Mononuclear cell (primary cell): ENCODE measurements at regions not wholly inside any gene's neighbourhood (a gene's known extent, or its start where the extent isn't known, plus 50 kb on each side); places are given as distances from the start of the nearest gene placed in this dataset.

Experiments
- H3K27me3 ChIP-seq: 2 replicates; pipeline ENCODE4 v1.6.0; 2011; ENCODE audit warnings: low read length, control low read depth; ENCODE audit not compliant: insufficient read depth
- H3K4me1 ChIP-seq: 2 replicates; pipeline ENCODE4 v1.5.1; 2011; ENCODE audit warnings: mild to moderate bottlenecking, low read length, control low read depth; ENCODE audit not compliant: insufficient read depth
- H3K4me3 ChIP-seq: 2 replicates; pipeline ENCODE4 v1.5.1; 2011; ENCODE audit warnings: mild to moderate bottlenecking, low read length, moderate library complexity
- H3K9me3 ChIP-seq: 2 replicates; pipeline ENCODE4 v1.5.1; 2011; ENCODE audit warnings: low read depth, mild to moderate bottlenecking, control low read depth, low read length

GRCh38 chr5:93082981-93083380, 498.0 kb downstream of the NR2F1-AS1 start:
- Histone ChIP-seq H3K4me3 (no peak overlapping the region), H3K9me3 (no peaks in the 10 kb centered on the region), H3K27me3 (no peaks in the 10 kb centered on the region), H3K4me1 (no peaks in the 10 kb centered on the region)

GRCh38 chr5:93079046-93079445, 502.0 kb downstream of the NR2F1-AS1 start:
- Histone ChIP-seq H3K4me3 (no peak overlapping the region), H3K4me1 (no peaks in the 10 kb centered on the region), H3K27me3 (no peaks in the 10 kb centered on the region), H3K9me3 (no peaks in the 10 kb centered on the region)

DNA sequence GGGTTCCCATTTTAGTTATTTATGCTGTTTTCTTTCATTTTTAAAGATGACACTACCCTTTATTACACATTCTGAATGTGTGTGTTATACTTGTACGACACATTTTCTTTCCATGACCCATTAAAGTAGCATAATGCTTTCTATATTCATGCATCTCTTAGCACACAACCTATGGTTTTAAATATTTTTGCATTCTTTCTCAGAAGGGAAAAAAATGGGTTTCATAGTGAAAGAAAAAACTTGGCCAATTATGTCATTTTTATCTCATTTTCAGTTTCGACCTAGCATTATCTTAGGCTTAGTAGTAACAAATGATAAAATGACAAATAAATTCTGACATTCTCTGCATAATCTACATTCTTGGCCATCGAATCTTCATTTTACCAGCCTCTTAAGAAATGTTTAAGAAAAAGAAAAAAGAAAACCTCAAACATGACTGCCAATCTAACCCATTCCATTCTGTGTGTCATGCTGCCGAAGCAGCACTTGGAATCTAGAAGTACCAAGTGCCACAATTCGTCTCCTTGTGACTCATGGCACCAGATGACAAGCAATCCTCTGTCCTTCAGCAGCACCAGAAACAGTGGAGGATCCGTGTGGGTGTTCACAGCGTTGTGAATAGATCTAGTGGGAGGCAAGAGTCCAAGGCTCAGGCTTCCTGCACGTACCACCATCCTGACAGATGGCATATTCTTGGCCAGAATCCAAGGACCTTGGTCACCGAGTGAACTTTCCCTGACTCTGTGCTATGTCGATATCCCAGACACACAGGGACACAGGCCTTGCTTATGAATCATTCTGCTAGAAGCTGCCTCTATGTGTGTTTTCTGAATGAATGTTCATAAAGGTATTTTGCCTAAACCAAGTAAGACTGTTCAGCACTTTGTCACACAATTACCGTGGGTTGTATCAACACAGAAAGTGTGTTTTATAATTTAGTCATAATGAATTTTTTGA, 502.7 kb downstream of the NR2F1-AS1 start:
- Histone ChIP-seq H3K4me1 (no peaks in the 10 kb centered on the region), H3K27me3 (no peaks in the 10 kb centered on the region), H3K4me3 (no peak overlapping the region), H3K9me3 (no peaks in the 10 kb centered on the region)

- H3K9me3 ChIP-seq: no peaks in the 10 kb centered on the region
- no peaks in the 10 kb centered on the region for H3K27me3 ChIP-seq
- H3K4me1 ChIP-seq: no peaks in the 10 kb centered on the region
- H3K4me3 ChIP-seq: no peak overlapping the region
Measured at GRCh38 chr5:93076566-93076965, 504.5 kb downstream of the NR2F1-AS1 start.

- Histone ChIP-seq H3K27me3 (no peaks in the 10 kb centered on the region), H3K4me3 (no peak overlapping the region), H3K9me3 (no peaks in the 10 kb centered on the region), H3K4me1 (no peaks in the 10 kb centered on the region)
Measured at GRCh38 chr5:93076096-93076495, 504.9 kb downstream of the NR2F1-AS1 start.

DNA sequence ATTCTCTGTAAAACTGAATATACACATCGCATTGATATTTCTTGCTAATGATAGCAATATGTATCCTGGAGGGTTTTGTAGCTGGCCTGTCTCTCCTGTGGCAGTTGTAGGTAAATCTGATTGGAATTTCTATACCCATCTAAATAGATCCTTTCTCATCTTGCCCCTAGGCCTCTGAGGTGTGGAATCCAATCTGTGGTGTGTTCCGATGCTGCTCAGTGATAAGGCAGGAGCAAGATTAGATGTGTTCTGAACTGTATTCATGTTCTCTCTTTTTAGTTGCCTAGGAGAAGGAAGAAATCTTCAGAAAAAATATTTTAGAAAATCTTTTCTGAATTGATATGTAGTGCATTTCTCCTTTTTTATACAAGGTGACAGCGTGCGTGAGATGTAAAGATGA, 507.5 kb downstream of the NR2F1-AS1 start:
- Histone ChIP-seq H3K4me1 (no peaks in the 10 kb centered on the region), H3K9me3 (no peaks in the 10 kb centered on the region), H3K27me3 (no peaks in the 10 kb centered on the region), H3K4me3 (no peak overlapping the region)

GRCh38 chr5:93072831-93073459, 508.1 kb downstream of the NR2F1-AS1 start:
- Histone ChIP-seq H3K4me3 (no peak overlapping the region), H3K9me3 (no peaks in the 10 kb centered on the region)

GRCh38 chr5:93071710-93072109, 509.3 kb downstream of the NR2F1-AS1 start:
- Histone ChIP-seq H3K4me3 (no peak overlapping the region), H3K4me1 (no peaks in the 10 kb centered on the region), H3K27me3 (no peaks in the 10 kb centered on the region), H3K9me3 (no peaks in the 10 kb centered on the region)

More at GRCh38 chr5:93072831-93073459, 508.1 kb downstream of the NR2F1-AS1 start:
- H3K27me3 ChIP-seq: no peaks in the 10 kb centered on the region
- H3K4me1 ChIP-seq: no peaks in the 10 kb centered on the region

DNA sequence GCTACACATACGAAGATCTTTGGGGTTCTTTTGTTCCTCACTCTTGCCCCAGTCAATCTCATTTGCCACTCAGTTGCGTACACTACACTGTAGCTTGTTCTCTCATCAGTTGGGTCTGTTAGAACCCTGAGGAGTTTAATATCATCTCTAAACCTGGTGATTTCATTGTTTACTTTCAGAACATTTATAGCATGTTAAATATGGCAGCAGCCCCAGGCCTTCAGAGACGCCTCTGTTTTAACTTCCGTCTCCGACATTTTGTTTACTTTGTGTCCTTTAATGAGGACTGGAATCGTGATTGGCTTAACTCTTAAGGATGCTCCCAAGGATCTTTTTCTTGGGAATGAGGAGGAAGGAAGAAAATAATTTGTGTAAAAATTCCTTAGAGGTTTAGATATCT, 510.1 kb downstream of the NR2F1-AS1 start:
- no peaks in the 10 kb centered on the region for H3K4me1 ChIP-seq

GRCh38 chr5:93069276-93069675, 511.7 kb downstream of the NR2F1-AS1 start:
- H3K4me1 ChIP-seq: no peaks in the 10 kb centered on the region
- no peaks in the 10 kb centered on the region for H3K27me3 ChIP-seq
- H3K4me3 ChIP-seq: no peak overlapping the region
- H3K9me3 ChIP-seq: no peaks in the 10 kb centered on the region

More for the DNA sequence above, 510.1 kb downstream of the NR2F1-AS1 start:
- Histone ChIP-seq H3K27me3 (no peaks in the 10 kb centered on the region), H3K9me3 (no peaks in the 10 kb centered on the region), H3K4me3 (no peak overlapping the region)

DNA sequence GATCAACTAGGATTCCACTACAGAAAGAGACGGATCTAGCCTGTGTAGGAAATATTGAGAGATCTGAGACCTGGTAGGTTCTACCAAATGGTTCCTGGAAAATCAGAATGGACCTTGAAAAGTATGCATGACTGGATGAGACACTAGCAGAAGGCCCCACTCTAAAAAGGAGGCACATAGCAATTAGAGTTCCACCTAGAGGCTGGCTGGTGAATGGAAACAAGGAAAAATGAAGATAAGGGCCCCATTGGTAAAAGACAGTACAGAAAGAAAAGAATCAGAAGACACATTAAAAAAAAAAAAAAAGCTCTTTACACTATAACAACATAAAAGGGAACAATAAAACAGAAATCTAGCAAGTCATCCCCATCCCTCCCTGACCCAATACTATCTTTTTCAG, 518.5 kb downstream of the NR2F1-AS1 start:
- Histone ChIP-seq H3K4me1 (no peaks in the 10 kb centered on the region), H3K4me3 (no peak overlapping the region), H3K27me3 (no peaks in the 10 kb centered on the region), H3K9me3 (no peaks in the 10 kb centered on the region)

- H3K4me1 ChIP-seq: no peaks in the 10 kb centered on the region
- H3K4me3 ChIP-seq: no peak overlapping the region
- no peaks in the 10 kb centered on the region for H3K27me3 ChIP-seq
- no peaks in the 10 kb centered on the region for H3K9me3 ChIP-seq
Measured at GRCh38 chr5:93058309-93058708, 522.7 kb downstream of the NR2F1-AS1 start.

- H3K4me3 ChIP-seq: no peak overlapping the region
- H3K9me3 ChIP-seq: no peaks in the 10 kb centered on the region
- H3K27me3 ChIP-seq: no peaks in the 10 kb centered on the region
- no peaks in the 10 kb centered on the region for H3K4me1 ChIP-seq
Measured at GRCh38 chr5:93057311-93057710, 523.7 kb downstream of the NR2F1-AS1 start.

DNA sequence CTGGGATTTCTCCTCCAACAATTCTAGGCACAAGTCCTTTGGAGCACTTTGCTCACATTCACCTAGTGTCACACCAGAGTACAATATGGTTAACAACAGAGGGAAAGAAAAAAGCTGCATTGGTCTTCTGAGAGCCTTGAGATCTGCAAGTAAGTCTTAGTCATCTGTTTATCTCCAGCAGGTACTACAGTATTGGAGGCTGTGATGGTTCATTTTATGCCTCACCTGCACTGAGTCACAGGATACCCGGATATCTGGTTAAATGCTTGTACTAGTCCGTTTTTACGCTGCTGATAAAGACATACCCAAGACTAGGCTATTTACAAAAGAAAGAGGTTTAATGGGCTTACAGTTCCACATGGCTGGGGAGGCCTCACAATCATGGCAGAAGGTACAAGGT, 525.0 kb downstream of the NR2F1-AS1 start:
- no peak overlapping the region for H3K4me3 ChIP-seq
- H3K27me3 ChIP-seq: no peaks in the 10 kb centered on the region
- H3K9me3 ChIP-seq: no peaks in the 10 kb centered on the region
- H3K4me1 ChIP-seq: no peaks in the 10 kb centered on the region

DNA sequence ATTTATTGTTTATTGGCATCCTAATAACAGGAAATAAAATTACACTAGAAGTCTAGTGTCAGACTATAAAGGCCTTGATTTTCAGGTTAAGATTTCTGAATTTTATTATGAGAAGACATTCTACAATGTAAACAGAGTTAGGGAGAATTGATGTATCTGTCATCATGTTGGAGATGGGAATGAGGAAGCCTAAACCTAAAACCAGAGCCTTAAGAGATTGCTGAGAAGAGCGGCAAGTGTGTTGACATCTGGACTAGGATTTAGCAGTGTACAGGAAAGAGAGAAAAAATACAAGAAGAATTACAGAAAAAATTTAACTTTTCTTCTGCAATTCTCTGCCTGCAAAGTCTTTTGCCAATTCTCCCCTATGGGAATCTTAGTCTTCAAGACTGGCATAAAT, 525.5 kb downstream of the NR2F1-AS1 start:
- no peaks in the 10 kb centered on the region for H3K9me3 ChIP-seq
- H3K27me3 ChIP-seq: no peaks in the 10 kb centered on the region
- no peak overlapping the region for H3K4me3 ChIP-seq
- no peaks in the 10 kb centered on the region for H3K4me1 ChIP-seq
